Liver (tissue), 7 donors: ENCODE measurements at regions not wholly inside any gene's neighbourhood (a gene's known extent, or its start where the extent isn't known, plus 50 kb on each side); places are given as distances from the start of the nearest gene placed in this dataset.

ENCODE experiments used
- DNase-seq: peaks from one replicate; pipeline ENCODE4 v3.0.0-alpha.2; 2017; ENCODE audit warnings: low spot score
- H3K27ac ChIP-seq, 2 donors: one replicate each; pipeline ENCODE4 v1.7.0; 2013; ENCODE audit warnings: inconsistent platforms in 2 of 2, low read length in 2 of 2, control low read depth in 1 of 2, low read depth in 1 of 2, mild to moderate bottlenecking in 1 of 2
- H3K27me3 ChIP-seq, 4 donors: one replicate each; pipeline versions ENCODE4 v1.6.1 to v1.7.0; 2013; ENCODE audit warnings: low read length in 3 of 4, inconsistent platforms in 1 of 4, mild to moderate bottlenecking in 1 of 4, moderate library complexity in 1 of 4; ENCODE audit not compliant: control insufficient read depth in 4 of 4, insufficient read depth in 4 of 4
- H3K36me3 ChIP-seq, 4 donors: one replicate each; pipeline versions ENCODE4 v1.6.1 to v1.7.0; 2013; ENCODE audit warnings: low read length in 3 of 4, mild to moderate bottlenecking in 3 of 4, low read depth in 1 of 4, moderate library complexity in 1 of 4; ENCODE audit not compliant: control insufficient read depth in 4 of 4, insufficient read depth in 3 of 4
- H3K4me1 ChIP-seq, 4 donors: one replicate each; pipeline versions ENCODE4 v1.6.1 to v1.7.0; 2013; ENCODE audit warnings: low read length in 3 of 4, mild to moderate bottlenecking in 3 of 4, moderate library complexity in 1 of 4; ENCODE audit not compliant: control insufficient read depth in 4 of 4, insufficient read depth in 4 of 4
- H3K4me3 ChIP-seq, 3 donors: one replicate each; pipeline versions ENCODE4 v1.6.1 to v1.7.0; 2013; ENCODE audit warnings: low read length in 3 of 3, control low read depth in 1 of 3, low read depth in 1 of 3, mild to moderate bottlenecking in 1 of 3
- H3K9ac ChIP-seq, 2 donors: one replicate each; pipeline ENCODE4 v1.7.0; 2013; ENCODE audit warnings: low read length in 2 of 2, mild to moderate bottlenecking in 2 of 2, moderate library complexity in 2 of 2, control low read depth in 1 of 2, low read depth in 1 of 2
- H3K9me3 ChIP-seq, 4 donors: one replicate each; pipeline versions ENCODE4 v1.6.1 to v1.7.0; 2013; ENCODE audit warnings: low read length in 3 of 4; ENCODE audit not compliant: control insufficient read depth in 4 of 4
- EGR1 ChIP-seq, 2 donors: IDR thresholded peaks; 2 replicates each; pipeline ENCODE4 v1.6.1; 2016 to 2018; ENCODE audit warnings: antibody characterized with exemption in 2 of 2, low read depth in 2 of 2
- FOXA1 ChIP-seq: IDR thresholded peaks from 2 replicates; pipeline ENCODE4 v1.6.1; 2016; ENCODE audit warnings: antibody characterized with exemption
- FOXA2 ChIP-seq: IDR thresholded peaks from 2 replicates; pipeline ENCODE4 v1.6.1; 2016; ENCODE audit warnings: antibody characterized with exemption
- GABPA ChIP-seq, 2 donors: IDR thresholded peaks in 1 of 2; conservative IDR thresholded peaks in 1 of 2; 2 replicates each; pipeline ENCODE4 v1.6.1; 2016; ENCODE audit warnings: antibody characterized with exemption in 2 of 2, mild to moderate bottlenecking in 1 of 2, moderate library complexity in 1 of 2
- HNF4A ChIP-seq, 2 donors: conservative IDR thresholded peaks; 2 replicates each; pipeline ENCODE4 v1.6.1; 2016; ENCODE audit warnings: antibody characterized with exemption in 2 of 2, mild to moderate bottlenecking in 2 of 2
- HNF4G ChIP-seq: IDR thresholded peaks from 2 replicates; pipeline ENCODE4 v1.6.1; 2016; ENCODE audit warnings: antibody characterized with exemption
- JUND ChIP-seq, 2 donors: IDR thresholded peaks; 2 replicates each; pipeline ENCODE4 v1.6.1; 2016; ENCODE audit warnings: antibody characterized with exemption in 2 of 2
- NR2F2 ChIP-seq: IDR thresholded peaks from 2 replicates; pipeline ENCODE4 v1.6.1; 2016; ENCODE audit warnings: antibody characterized with exemption
- TAF1 ChIP-seq: conservative IDR thresholded peaks from 2 replicates; pipeline ENCODE4 v1.6.1; 2016; ENCODE audit warnings: antibody characterized with exemption, mild to moderate bottlenecking
- YY1 ChIP-seq: IDR thresholded peaks from 2 replicates; pipeline ENCODE4 v1.6.1; 2016; ENCODE audit warnings: antibody characterized with exemption, mild to moderate bottlenecking
- WGBS: extraction: QIAGEN DNeasy Blood & Tissue Kit; methylation state at CpG from one replicate; pipeline ENCODE4 v1.1.7; 2013; 5-methylcytosine and 5-hydroxymethylcytosine counted together
- TF ChIP-seq, protein P1 (sequence below): IDR thresholded peaks from 2 replicates; pipeline ENCODE4 v1.6.1; 2016; ENCODE audit warnings: antibody characterized with exemption
- TF ChIP-seq, protein P2 (sequence below): IDR thresholded peaks from 2 replicates; pipeline ENCODE4 v1.6.1; 2016; ENCODE audit warnings: antibody characterized with exemption
- TF ChIP-seq, protein P3 (sequence below): IDR thresholded peaks from 2 replicates; pipeline ENCODE4 v1.6.1; 2016; ENCODE audit warnings: antibody characterized with exemption
- TF ChIP-seq, protein P4 (sequence below): IDR thresholded peaks from 2 replicates; pipeline ENCODE4 v1.6.1; 2016; ENCODE audit warnings: antibody characterized with exemption, mild to moderate bottlenecking
- donor health status: healthy.
- donor health status: healthy.
- donor health status: healthy.
- donor health status: healthy.

DNA sequence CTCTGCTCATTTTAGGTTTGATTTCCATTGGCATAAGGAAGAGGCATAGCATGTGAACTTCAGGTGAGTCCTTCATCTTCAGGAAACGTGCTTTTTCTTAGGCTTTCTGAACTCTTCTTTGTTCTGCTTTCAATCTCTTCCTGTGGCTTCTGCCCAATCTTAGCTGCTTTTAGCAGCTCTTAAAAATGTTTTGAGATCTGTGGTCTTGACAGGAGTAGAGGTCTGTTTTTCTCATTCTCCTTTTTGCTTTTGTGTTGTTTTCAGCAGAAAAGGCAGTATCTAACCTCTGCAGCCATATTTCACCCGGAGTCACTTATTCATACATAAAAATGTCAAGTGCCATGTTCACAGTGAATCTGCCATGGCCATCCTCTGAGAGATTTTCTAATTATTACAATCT, 120.3 kb downstream of the LIG4 start:
- H3K9ac ChIP-seq: no peak overlapping the region
- no peaks in the 10 kb centered on the region for H3K36me3 ChIP-seq
- peaks cover 0 to 4% (median 2%) of the 10 kb centered on the region in 4 donors for H3K27me3 ChIP-seq
- H3K9me3 ChIP-seq: no peaks in the 10 kb centered on the region
- H3K27ac ChIP-seq: no peak overlapping the region
- H3K4me3 ChIP-seq: no peak overlapping the region
- no peak for DNase-seq
- H3K4me1 ChIP-seq: no peaks in the 10 kb centered on the region
- TF ChIP-seq, protein P1, sequence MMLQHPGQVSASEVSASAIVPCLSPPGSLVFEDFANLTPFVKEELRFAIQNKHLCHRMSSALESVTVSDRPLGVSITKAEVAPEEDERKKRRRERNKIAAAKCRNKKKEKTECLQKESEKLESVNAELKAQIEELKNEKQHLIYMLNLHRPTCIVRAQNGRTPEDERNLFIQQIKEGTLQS: no peak
- TF ChIP-seq, protein P2, sequence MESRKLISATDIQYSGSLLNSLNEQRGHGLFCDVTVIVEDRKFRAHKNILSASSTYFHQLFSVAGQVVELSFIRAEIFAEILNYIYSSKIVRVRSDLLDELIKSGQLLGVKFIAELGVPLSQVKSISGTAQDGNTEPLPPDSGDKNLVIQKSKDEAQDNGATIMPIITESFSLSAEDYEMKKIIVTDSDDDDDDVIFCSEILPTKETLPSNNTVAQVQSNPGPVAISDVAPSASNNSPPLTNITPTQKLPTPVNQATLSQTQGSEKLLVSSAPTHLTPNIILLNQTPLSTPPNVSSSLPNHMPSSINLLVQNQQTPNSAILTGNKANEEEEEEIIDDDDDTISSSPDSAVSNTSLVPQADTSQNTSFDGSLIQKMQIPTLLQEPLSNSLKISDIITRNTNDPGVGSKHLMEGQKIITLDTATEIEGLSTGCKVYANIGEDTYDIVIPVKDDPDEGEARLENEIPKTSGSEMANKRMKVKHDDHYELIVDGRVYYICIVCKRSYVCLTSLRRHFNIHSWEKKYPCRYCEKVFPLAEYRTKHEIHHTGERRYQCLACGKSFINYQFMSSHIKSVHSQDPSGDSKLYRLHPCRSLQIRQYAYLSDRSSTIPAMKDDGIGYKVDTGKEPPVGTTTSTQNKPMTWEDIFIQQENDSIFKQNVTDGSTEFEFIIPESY: no peak
- TF ChIP-seq GABPA (IDR thresholded peaks at IDR 0.05 in 1 of 2, conservative IDR thresholded peaks at IDR 0.05 in 1 of 2): no peak
- no peak for TF ChIP-seq FOXA1
- no peak for TF ChIP-seq HNF4G
- no peak for TF ChIP-seq JUND (IDR thresholded peaks at IDR 0.05)
- no peak for TF ChIP-seq TAF1
- TF ChIP-seq, protein P3, sequence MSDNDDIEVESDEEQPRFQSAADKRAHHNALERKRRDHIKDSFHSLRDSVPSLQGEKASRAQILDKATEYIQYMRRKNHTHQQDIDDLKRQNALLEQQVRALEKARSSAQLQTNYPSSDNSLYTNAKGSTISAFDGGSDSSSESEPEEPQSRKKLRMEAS: no peak
- no peak for TF ChIP-seq FOXA2
- no peak for TF ChIP-seq EGR1 (IDR thresholded peaks at IDR 0.05; ENCODE audit: low read depth in 2 of 2)
- TF ChIP-seq, protein P4, sequence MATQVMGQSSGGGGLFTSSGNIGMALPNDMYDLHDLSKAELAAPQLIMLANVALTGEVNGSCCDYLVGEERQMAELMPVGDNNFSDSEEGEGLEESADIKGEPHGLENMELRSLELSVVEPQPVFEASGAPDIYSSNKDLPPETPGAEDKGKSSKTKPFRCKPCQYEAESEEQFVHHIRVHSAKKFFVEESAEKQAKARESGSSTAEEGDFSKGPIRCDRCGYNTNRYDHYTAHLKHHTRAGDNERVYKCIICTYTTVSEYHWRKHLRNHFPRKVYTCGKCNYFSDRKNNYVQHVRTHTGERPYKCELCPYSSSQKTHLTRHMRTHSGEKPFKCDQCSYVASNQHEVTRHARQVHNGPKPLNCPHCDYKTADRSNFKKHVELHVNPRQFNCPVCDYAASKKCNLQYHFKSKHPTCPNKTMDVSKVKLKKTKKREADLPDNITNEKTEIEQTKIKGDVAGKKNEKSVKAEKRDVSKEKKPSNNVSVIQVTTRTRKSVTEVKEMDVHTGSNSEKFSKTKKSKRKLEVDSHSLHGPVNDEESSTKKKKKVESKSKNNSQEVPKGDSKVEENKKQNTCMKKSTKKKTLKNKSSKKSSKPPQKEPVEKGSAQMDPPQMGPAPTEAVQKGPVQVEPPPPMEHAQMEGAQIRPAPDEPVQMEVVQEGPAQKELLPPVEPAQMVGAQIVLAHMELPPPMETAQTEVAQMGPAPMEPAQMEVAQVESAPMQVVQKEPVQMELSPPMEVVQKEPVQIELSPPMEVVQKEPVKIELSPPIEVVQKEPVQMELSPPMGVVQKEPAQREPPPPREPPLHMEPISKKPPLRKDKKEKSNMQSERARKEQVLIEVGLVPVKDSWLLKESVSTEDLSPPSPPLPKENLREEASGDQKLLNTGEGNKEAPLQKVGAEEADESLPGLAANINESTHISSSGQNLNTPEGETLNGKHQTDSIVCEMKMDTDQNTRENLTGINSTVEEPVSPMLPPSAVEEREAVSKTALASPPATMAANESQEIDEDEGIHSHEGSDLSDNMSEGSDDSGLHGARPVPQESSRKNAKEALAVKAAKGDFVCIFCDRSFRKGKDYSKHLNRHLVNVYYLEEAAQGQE: no peak
- TF ChIP-seq NR2F2: no peak
- whole genome bisulfite sequencing: 81% methylated on average over 2 of the region's 2 CpGs

DNA sequence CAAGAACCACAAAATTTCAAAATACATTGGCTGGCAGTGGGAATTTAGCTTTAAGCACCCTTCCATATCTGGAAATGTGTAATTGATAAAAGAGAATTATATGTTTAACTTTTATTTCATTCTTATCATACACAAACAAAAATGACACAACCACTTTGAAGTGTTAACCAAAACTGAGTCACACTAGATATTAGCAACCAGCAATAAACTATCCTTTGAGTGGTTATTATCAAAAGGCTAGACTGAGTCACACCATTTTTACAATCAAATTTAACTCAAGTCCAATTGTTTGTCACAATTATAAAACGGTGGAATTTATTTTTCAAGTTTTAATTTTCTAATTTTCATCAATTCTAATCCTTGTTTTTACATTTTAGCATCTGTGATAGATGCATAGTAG, 121.7 kb downstream of the LIG4 start:
- no peak for DNase-seq
- Histone ChIP-seq H3K4me3 (no peak overlapping the region), H3K4me1 (no peaks in the 10 kb centered on the region), H3K9me3 (no peaks in the 10 kb centered on the region), H3K27ac (no peak overlapping the region), H3K27me3 (peaks cover 0 to 3% (median 0%) of the 10 kb centered on the region in 4 donors), H3K9ac (no peak overlapping the region), H3K36me3 (no peaks in the 10 kb centered on the region)
- TF ChIP-seq YY1 (no peak), HNF4G (no peak)
- 53% methylated on average over 1 of the region's 1 CpG for WGBS

DNA sequence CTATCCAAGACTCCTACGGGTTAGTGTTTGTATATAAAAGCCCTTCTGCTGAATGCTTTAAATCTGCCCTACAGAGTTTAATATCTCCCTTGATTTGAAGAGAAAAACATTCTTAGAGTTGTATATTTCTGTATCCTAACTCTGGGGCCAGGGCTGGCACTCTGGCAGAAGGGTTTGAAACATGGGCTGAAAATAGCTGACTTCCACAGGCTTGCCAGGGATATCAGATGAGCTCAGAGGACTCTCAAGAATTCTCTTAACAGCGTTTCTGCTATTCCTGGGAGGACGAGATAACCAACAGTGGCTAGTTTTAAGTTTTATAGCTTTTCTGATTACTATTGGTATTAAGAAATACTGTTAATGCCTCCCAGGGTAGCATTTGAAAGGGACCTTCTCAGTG, 127.5 kb downstream of the LIG4 start:
- WGBS: 81% methylated on average over 3 of the region's 3 CpGs
- no peaks in the 10 kb centered on the region for H3K36me3 ChIP-seq
- TF ChIP-seq HNF4A (conservative IDR thresholded peaks at IDR 0.05) (no peak), YY1 (no peak)
- DNase-seq: no peak
- no peak overlapping the region for H3K27ac ChIP-seq
- no peak overlapping the region for H3K9ac ChIP-seq
- no peaks in the 10 kb centered on the region for H3K9me3 ChIP-seq
- no peak overlapping the region for H3K4me3 ChIP-seq
- H3K27me3 ChIP-seq: no peaks in the 10 kb centered on the region
- no peaks in the 10 kb centered on the region for H3K4me1 ChIP-seq
